Astrocyte of the hippocampus (primary cell): ENCODE measurements at regions not wholly inside any gene's neighbourhood (a gene's known extent, or its start where the extent isn't known, plus 50 kb on each side); places are given as distances from the start of the nearest gene placed in this dataset.

ENCODE experiments used
- DNase-seq: peaks from one replicate; pipeline ENCODE4 v3.0.0; 2011; ENCODE audit warnings: low read depth, low spot score

GRCh38 chr4:31365006-31365690 is 645.0 kb downstream of the PCDH7 start:
- DNase-seq: peak; percentile 9

GRCh38 chr4:31366041-31366440 is 645.9 kb downstream of the PCDH7 start:
- DNase-seq: peak; percentile 48

- peak; percentile 72 for DNase-seq
These were observed 650.8 kb downstream of the PCDH7 start for GRCh38 chr4:31370866-31371465.

- no peak for DNase-seq
These were observed 654.2 kb downstream of the PCDH7 start for GRCh38 chr4:31374256-31374960.

- no peak for DNase-seq
These were observed 655.8 kb downstream of the PCDH7 start for GRCh38 chr4:31375936-31376335.

- no peak for DNase-seq
These were observed 659.2 kb downstream of the PCDH7 start for GRCh38 chr4:31379364-31379763.

- no peak for DNase-seq
These were observed 663.6 kb downstream of the PCDH7 start for GRCh38 chr4:31383767-31384166.

- no peak for DNase-seq
These were observed 670.7 kb downstream of the PCDH7 start for GRCh38 chr4:31390849-31391248.

GRCh38 chr4:31391976-31392375 is 671.8 kb downstream of the PCDH7 start:
- no peak for DNase-seq

GRCh38 chr4:31392923-31393322 is 672.8 kb downstream of the PCDH7 start:
- DNase-seq: no peak

- no peak for DNase-seq
These were observed 688.0 kb downstream of the PCDH7 start for GRCh38 chr4:31408121-31408520.

GRCh38 chr4:31411565-31411964 is 691.4 kb downstream of the PCDH7 start:
- peak; percentile 6 for DNase-seq

GRCh38 chr4:31415629-31416028 is 695.5 kb downstream of the PCDH7 start:
- no peak for DNase-seq

- no peak for DNase-seq
These were observed 696.3 kb downstream of the PCDH7 start for GRCh38 chr4:31416498-31416897.

GRCh38 chr4:31417040-31417439 is 696.9 kb downstream of the PCDH7 start:
- DNase-seq: no peak

GRCh38 chr4:31422006-31422405 is 701.8 kb downstream of the PCDH7 start:
- no peak for DNase-seq

GRCh38 chr4:31427691-31428090 is 707.5 kb downstream of the PCDH7 start:
- DNase-seq: no peak

- no peak for DNase-seq
These were observed 722.1 kb downstream of the PCDH7 start for GRCh38 chr4:31442236-31442635.

GRCh38 chr4:31445526-31445925 is 725.4 kb downstream of the PCDH7 start:
- DNase-seq: no peak

- no peak for DNase-seq
These were observed 735.4 kb downstream of the PCDH7 start for GRCh38 chr4:31455612-31456011.

- peak; percentile 73 for DNase-seq
These were observed 738.6 kb downstream of the PCDH7 start for GRCh38 chr4:31458813-31459212.

- DNase-seq: no peak
These were observed 741.3 kb downstream of the PCDH7 start for GRCh38 chr4:31461421-31461820.

GRCh38 chr4:31467781-31468180 is 747.6 kb downstream of the PCDH7 start:
- no peak for DNase-seq
